HG02938 (cell line): ENCODE measurements at regions not wholly inside any gene's neighbourhood (a gene's known extent, or its start where the extent isn't known, plus 50 kb on each side); places are given as distances from the start of the nearest gene placed in this dataset.

Experiments
- ATAC-seq: cut with Tn5 transposase; IDR thresholded peaks from one replicate; pipeline ENCODE4 v1.9.1; 2021; ENCODE audit warnings: mild to moderate bottlenecking, moderate library complexity; ENCODE audit not compliant: unreplicated experiment

DNA sequence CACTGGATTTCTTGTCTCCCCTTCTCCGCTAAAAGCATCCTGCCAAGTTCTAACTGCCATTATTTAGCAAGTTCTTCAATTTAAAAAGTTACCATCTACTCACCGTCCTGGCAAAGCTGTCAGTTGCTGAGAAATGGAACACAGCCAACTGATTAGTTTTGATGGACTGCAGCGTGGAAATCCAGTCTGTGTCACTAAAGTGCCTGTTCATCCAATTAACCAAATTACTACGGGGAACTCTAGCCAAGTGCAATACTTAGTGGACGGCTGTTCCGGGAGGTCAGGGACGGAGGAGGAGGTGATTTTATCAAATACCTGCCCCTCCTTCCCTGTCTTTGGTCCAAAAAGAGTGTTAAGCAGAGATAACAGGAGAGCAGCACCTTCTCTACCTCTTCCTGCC lies 260.7 kb downstream of the MAF start:
- ATAC-seq, result no peak

DNA sequence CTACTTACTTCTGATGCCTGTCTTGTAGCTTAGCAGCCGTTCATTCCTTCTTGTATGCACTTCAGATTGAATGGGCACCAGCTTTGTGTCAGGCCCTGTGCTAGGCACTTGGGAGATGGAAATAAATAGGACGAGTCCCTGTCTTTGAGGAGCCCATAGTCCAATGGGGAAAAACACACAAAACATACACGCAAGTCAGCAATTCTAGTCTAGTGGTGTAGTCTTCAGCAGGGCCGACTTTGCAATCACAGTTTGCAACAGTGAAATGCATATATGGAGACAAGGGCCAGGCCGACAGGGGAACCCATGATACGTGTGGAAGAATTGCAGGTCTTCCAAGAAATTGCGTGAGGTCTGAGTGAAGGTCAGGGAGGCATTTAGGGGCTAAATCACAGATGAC lies 262.6 kb downstream of the MAF start:
- no peak for ATAC-seq

DNA sequence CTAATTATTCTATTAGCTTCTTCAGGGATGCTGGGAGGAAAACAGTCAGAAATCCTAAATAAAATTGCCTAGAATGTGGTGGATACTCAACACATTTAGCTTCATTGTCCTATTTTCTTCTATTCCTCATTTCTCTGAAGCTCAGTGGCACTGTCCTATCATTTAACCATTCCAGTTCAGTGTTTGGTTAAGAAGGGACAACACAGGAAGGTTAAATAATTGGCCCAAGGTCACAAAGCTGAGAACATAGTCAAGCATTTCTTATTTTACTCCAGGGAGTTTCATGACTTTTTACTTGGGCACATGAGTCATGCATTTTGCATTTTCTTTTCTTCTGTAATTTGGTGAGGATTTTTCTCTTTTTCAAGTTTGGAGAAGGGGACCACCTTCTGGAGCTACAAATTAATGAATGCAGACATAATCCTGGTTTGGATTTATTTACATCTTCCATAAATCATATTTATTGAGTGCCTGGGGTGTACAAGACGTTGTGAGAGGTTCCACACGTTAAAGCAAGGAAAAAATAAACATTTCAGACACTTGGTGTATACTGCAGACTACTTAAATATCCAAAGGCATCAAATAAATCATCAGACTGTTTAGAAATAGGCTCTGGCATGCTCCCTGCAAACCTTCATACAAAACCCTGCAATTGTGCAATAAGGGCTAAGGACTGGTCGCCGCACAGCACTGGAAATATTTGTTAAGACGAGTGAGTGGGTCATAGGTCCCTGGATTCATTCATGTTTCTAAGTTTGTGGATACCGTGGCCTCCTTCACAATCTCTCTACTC lies 263.9 kb downstream of the MAF start:
- ATAC-seq, result no peak

DNA sequence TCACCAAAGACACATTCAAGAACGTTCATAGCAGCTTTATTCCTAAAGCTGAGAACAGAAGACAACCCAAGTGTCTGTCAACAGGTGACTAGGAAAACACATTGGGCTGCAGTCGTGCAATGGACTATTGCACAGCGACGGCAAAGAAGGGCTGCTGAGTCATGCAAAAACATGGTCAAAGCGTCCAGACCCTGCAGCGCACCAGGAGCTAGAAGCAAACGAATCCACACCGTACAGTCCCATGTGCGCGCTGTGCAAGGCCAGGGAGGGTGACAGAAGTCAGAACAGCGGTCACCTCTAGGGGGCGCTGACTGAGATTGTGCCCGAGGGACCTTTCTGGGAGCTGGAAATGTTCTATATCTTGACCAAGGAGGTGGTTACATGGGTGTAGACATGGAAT lies 266.4 kb downstream of the MAF start:
- ATAC-seq, result no peak

DNA sequence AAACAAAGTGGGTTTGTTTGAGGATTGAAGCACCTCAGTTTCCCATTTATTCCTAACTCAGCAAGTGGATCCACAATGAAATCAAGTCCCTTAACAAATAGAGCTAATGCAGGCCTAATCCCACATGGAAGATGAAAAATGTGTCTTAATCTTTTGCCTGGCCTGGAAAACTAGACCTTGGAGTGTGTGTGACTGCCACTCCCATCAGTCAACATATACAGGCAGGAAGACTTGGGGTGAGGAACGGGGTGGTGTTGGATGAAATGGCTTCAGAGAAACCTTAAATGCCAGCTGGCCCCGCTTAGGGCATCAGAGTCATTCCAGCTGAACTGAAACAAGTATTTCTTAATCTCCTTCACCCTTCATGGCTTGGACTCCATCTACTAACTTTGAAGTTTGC lies 269.5 kb downstream of the MAF start:
- no peak for ATAC-seq

DNA sequence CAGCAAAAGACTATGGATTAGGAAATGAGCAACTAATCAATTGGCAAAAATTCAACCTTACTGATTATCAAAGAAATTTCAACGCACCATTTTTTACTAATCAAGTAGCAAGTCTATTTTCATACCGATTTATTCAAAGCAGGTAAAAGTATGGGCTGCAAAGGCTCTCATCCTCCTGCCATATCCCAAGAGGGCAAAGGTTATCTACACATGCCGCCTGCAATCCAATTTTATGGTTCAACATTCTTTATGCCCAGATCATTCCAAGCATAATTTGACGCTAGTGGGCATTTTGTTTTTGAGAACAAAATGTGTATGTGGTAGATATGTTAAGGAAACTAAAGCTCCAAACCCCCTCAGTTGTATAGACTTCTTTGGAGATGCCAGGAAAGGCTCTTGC lies 270.6 kb downstream of the MAF start:
- no peak for ATAC-seq

DNA sequence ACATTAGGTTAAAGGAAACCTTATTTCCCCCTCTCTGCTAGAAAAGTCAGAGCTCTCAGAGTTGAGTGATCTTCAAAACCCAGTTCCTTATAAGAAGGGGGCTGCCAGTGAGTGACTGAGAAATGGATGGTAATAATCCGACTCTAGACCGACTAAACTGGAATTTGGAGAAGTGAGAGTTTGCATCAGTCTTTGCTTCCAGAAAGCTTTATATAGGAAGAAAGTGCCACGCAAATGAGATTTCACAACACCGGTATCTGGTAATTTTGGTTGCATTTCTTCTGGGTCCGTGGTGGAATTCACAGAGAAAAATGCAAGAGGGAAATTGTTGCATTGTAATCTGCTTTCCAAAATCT lies 271.4 kb downstream of the MAF start:
- no peak for ATAC-seq

DNA sequence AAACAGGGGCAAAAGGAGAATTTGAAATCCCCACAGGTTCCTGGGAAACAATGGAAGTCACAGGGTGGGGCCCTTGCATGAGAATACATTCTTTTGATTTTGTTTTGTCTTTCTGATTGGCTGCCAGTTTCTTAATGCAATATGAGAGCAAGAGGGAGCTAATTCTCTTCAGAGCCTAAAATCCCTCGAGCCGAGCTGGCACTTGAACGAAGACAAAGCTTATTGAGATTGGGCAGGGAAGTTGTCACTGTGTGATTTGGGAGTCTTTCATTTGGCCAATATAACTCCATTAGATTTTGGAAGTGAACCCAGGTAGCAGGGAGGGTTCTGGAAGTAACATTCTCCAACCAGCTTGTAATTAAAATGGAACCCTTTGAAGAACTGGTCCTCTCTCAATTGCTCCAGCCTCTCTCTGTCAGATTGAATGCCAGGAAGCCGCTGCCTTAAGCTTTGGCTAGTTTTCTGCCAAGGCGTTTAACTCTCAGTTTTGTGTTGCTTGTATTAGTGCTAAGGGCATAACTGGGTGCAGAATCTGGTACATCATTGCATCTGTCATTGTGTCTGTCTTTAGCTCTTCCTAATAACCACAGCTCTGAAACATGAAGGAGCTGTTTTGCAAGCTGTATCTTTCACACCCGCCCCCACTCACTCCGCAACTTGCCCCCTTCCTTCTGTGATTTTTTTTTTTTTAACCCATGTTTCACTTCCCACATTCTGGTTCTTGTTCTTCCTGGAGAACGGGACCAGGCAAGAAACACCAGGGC lies 272.0 kb downstream of the MAF start:
- no peak for ATAC-seq

DNA sequence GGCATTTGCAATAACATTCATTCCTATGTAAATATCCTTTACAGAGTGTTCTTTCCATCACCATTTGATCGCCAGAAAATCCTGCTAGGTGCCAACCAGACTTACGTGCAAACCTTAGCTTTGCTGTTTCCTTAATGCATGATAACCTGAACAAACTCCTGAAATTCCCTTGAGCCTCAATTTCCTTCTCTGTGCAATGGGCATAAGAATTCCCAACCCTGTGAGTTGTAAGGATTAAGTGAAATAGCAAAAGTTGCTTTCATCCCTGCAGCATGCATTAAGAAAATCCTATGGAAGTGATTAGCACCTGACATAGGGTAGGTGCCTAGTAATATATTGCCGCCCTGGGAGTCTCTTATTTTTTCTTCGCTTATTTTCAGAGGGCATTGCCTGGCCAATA lies 272.7 kb downstream of the MAF start:
- ATAC-seq, result no peak

DNA sequence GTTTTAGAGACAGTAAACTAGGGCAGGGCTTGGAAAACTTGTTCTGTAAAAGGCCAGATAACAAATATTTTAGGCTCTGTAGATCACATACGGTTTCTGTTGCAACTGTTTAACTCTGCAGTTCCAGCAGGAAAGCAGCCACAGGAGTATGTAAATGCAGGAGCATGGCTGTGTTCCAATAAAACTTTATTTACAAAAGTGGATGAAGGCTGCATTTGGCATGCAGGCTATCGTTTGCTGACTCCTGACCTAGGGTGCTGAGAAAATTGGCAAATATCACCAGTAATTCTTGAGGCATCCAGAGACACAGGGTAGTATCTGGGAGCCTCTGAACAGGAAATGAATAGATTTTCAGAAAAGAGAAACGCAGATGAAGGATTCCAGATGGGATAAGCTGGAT lies 274.0 kb downstream of the MAF start:
- no peak for ATAC-seq

DNA sequence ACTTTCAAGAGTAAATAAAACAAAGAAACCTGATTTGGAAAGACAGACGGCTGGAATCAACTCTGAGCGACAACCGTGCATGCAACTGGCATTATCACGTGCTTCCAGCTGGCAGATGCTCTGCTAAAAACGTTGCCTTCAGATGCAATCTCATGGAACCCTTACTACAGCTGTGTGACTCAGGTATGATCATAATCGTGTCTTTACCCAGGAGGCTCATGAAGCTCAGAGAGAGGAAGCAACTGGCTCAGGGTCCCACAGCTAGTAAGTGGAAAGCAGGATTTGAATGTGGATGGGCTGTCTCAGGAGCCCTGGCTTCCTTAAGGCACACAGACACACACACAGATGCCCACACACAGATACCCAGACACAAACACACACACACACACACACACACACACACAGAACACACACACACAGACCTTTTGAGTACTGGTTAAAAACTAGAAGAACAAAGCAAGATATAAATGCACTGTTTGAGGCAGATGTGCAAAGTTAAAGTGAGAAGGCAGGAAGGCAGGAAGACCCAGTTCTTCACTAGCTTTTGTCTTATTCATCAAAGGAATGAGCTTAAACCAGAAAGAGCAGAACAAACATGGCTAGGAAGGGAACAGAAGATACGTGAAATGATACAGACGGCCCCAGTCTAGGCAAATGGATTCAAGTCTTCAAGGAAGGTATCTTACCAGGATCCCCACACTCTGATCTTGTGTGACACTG lies 275.2 kb downstream of the MAF start:
- no peak for ATAC-seq

DNA sequence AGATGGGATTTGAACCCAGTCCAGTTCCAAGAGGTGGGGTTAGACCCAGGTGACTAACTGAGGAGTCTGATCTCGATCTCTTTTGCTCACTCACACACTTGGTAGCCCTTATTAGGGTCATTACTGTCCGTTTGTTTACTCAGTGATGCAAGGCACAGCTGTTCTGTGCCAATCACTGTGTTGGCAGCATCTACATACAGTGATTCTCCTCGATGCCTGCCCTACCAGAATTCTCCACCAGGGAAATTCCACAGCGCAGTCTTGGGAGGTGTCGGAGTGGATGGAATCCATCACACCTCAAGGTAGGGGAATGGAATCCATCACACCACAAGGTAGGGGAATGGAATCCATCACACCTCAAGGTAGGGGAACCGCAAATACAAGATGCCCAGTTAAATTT lies 279.6 kb downstream of the MAF start:
- no peak for ATAC-seq

DNA sequence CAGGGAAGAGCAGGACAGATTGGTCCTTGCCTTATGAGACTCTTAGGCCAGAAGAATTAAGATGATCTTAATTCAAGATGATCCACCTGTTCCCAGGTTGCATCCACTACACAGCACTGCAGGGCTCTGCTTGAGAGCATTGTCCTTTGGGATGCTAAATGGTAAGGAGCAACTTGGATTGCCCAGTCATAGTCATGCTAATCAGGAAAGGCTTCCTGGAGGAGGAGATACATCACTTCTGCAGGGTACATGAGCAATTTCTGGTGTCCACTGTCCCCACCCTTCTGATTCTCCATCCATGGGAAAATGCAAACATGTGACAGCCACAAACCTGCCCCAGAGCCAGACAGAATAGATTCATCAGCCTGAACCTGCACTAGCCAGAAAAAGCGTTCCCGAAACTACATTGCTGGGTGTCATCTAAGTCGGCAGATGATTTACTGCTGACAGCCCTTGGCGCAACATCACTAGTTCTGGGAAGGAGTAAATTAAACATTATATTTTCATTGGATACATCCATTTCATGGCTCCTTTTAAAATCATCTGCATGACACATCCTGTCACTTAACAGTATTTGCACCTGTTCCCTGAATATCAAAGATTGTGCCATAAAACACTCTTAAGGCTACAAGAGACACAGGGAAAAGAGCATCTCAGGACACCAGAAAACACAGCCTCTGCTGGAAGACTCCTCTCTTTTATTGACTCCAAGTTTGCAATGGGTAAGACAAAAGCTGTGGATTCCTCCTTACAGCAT lies 282.2 kb downstream of the MAF start:
- no peak for ATAC-seq

DNA sequence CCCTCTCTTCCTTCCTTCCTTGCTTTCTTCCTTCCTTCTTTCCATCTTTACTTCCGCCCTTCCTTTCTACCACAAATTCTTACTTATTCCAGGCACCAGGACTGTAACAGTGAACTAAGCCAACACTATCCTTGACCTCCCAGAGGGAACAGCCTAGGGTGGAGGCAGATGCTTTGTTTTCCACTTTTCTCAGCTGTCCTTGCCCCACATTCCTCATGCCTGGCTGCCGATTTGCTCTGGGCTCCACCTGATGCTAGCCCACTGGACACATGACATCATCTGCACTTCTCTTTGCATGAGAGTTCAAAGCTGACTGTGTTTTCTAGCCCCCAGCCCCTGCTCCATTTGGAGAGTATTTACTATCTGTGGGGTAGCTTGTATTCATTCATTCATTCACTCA lies 283.0 kb downstream of the MAF start:
- ATAC-seq, result no peak

DNA sequence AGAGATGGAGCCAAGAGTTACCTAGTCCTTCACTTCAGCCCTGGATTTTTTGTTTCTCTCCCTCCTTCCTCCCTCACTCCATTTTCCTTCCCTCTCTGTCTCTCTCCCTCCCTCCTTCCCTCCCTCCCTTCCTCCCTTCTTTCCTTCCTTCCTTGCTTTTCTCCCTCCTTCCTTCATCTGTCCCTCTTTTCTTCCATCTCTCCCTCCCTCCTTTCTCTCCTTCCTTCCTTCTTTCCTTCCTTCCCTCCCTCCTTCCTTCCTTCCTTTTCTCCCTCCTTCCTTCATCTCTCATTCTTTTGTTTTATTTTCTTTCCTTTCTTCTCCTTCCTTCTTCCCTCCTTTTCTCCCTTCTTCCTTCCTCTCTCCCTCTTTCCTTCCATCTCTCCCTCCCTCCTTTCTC lies 283.5 kb downstream of the MAF start:
- ATAC-seq, result no peak

DNA sequence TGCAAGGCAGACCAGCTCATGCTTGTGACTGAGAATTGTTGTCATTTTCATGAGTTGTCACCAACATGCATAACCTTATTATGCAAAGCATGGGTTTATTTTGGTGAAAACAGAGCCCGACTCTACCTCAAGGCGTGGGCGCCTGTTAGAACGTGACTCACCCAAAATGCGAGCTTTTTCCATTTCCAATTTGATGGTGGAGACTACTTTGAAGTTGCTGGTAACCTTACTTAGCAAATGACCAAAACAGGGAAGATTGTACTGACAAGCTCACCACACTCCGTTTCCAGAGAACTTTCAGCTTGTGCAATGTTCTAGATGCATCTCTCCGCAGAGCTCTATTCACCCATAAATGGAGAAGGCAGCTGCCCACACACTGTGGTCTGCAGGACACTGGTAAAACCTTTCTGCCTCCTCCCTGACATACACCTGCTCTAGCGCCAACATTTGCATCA lies 284.5 kb downstream of the MAF start:
- peak; percentile 90 for ATAC-seq

DNA sequence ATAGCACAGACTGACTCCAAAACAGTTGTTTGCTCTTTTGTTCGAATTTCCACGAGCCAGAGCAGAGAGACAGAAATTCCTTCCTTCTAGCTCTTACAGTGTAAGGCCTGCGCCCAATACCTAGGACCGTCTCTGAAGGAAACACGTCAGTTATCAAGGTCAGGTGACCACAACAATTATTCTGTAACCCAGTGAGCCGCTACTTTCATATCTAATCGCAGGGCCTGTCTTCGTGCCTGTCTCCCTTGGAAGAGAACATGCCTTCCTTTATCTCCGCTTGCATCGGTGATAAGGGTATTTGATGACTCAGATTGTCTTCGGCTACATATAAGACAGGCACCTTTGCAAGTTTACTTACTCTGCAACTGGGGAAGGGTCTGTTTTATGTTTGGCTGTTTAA lies 288.0 kb downstream of the MAF start:
- no peak for ATAC-seq

DNA sequence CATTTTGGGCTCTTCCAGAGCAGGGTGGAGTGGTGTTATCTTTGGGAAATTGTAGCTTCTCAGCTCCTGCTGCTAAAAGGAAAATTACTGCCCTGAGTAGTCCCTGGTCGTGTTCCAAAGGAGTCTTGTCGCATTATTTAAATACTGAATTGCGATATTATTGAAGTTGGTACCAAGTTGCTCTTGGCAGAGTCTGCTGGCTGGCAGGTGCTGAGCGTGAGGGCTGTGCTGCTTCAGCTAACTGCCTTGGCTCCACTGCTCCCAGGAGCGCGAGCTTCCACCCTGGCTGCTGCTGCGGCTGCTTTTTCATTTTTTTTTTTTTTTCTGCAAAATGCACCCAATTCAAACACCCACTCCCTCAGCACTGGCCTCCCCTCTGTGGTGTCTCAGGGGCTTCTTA lies 289.8 kb downstream of the MAF start:
- ATAC-seq, result no peak

DNA sequence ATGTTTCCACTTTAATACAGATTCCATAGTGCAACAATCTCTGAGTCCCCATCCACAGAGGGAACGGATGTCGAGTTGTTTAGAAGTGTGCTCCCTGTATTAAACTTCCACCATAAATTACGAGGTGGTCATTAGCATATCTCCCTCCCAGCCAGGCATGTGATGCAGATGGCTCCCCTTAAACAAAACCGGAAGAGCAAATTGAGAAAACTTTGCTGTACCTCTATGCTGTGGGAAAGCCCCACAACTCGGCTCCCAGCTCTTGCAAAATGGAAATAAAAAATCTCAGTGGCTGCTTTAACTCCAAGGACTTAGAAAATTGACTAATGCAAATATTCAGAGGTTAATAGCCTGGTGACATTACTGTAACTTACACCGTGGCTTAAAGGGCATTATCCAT lies 290.9 kb downstream of the MAF start:
- no peak for ATAC-seq

DNA sequence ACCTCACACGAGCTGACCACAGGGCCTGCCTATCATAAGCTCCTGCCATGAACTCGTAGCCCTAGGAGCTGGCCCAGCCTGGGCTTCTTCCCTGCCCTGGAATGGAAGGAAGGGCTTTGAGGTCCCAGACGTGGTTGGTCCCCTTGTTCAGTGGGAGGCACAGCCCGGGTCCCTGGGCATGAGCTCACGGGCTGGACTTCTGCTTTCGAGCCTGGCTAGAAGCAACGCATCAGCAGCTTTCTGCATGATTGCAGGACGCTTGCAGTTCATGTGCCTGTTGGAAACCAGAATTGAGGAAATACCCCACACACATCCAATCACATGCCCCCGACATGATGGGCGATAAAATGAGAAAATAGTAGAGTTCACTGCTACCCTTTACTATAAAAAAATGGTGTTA lies 293.3 kb downstream of the MAF start:
- ATAC-seq, result no peak

DNA sequence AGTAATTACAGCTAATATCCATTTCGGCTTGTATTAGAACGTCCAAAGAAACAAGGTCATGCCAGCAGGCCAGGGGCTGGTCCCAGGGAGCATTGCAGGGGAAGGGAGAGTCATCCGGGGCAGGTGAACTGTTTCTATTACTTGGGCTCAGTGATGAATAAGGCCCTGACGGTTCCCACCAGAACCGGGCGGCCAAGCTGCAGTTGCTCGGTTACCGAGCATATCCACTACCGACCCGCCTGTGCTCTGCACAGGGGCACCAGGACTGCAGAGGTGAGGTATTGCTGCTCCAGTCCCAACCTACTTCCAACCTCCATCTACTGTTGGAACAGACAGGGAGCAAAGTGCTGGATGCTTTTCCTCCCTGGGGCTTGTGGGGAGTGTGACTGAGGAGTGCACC lies 295.5 kb downstream of the MAF start:
- no peak for ATAC-seq
